Skin of body (tissue), 1 donor: ENCODE measurements at regions not wholly inside any gene's neighbourhood (a gene's known extent, or its start where the extent isn't known, plus 50 kb on each side); places are given as distances from the start of the nearest gene placed in this dataset.
"Not testable (repeated sequence)": the region's sequence is repeated elsewhere in the genome, so short reads cannot be mapped to it uniquely, and the experiment has no call there.

Experiments used
- DNase-seq: peaks from one replicate; lab custom pipeline; 2025; lab: John Stamatoyannopoulos, UW

DNA sequence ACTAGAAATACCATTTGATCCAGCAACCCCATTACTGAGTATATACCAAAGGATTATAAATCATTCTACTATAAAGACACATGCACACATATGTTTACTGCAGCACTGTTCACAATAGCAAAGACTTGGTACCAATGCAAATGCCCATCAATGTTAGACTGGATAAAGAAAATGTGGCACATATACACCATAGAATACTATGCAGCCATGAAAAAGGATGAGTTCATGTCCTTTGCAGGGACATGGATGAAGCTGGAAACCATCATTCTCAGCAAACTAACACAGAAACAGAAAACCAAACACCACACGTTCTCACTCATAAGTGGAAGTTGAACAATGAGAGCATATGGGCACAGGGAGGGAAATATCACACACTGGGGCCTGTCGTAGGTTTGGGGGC, 106.0 kb downstream of the SPATA18 start:
- DNase-seq = not testable (repeated sequence)

DNA sequence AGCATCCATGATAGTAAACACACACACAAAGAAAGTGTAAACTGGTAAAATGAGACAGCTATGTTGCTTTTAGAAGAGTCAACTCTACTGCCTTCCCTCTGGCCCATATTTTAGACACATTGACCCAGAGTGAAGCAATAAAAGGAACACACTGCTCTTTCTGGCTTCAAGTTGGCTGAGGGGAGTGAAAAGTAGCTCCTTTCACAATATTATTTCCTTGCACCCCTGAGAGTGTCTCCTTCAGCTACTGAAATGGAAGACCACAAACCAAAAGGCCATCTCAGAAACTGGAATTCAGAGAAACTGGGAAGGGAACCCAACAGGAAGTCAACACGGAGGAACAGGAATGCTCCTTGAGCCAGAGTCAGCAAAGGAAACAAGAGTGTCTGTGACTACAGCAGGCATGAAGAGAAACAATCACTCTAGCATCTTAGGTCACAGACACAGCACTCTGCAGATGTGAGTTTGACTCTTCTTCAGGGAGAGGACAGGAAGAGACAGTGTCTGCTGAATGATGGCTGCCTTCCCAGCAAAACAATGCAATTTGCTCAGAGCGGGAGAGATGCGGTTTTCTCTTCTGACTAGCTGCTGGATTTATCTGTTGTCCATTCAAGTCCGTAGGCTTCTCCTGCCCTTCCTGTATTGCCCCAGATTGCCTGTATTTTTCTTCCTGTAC, 106.7 kb downstream of the SPATA18 start:
- no peak for DNase-seq

DNA sequence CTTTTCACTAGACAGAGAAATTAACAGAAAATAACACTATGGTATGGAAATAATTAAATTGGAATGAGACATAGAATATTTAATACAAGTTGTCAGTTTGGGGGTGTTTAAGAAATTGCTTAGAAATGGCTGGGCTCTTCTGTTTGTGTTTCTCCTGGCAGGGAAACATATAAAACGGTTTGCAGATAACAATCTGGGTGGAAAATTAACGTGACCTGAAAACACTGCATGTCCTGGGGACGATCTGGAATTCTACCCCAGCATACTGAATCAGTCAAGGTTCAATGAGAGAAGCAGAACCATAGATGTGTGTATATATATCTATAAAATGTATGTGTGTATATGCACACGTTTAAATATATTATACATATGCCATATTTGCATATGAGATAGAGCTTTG, 109.8 kb downstream of the SPATA18 start:
- no peak for DNase-seq

DNA sequence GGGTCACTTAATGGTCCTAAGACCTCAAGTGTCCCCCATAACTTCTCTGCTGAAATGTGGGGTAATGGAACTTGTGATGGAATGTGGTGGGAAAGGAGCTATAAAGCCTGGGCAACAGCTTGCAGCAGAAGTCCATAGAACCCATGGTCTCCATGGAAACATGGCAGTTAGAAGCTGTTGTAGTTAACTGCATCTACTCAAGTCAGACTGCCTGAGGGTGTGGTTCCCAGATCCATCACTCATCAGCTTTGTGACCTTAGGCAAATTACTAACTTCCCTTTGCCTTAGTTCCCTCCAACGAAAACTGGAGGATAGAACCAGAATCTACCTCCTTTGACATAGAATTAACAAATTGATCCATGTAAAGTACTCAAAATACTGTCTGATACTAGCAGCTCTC, 113.0 kb downstream of the SPATA18 start:
- no peak for DNase-seq

DNA sequence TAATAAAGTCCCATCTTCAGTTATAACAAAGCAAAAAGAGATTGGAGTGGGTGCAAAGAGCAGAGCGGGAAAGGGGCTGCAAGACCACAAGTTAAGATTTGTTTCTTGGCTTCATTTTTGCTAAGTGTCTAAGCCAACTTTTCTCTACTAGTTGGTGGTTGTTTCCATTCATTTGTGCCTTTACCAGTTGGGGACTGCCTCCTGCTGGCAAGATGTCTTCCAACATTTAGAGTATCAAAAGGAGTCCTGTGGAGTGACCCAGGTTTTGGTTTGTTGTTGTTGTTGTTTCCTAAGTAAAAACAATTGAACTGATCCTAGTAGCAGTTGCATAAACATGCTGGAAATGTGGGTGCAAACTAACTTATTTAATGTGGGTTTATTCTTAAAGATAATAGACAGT, 121.1 kb downstream of the SPATA18 start:
- DNase-seq = no peak

DNA sequence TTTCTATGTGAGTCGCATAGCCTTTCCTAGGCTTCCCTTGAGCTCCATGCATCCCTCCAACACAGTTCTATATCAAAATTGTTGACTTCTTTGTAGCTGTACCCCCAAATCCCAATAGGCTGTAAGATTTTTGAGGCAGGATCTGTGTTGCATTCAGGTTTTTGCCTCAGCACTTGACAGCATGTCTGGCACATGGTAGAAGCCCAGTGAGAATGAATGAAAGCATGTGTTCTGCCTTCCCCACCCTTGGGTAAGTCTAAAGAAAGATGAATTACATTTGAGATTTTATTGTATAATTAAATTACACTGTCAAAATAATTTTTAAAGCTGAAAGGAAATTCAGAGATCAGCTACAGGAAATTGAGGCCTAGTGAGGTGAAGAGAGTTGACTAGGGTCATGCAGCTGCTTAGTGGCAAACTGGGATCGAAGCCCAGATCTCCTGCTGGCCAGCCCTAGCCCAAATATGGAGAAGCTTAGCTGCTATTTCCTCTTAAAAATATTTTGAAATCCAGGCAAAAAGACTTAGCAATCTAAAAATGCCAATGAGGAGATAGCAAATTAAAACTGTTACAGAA, 122.5 kb downstream of the SPATA18 start:
- peak; percentile 81 for DNase-seq

DNA sequence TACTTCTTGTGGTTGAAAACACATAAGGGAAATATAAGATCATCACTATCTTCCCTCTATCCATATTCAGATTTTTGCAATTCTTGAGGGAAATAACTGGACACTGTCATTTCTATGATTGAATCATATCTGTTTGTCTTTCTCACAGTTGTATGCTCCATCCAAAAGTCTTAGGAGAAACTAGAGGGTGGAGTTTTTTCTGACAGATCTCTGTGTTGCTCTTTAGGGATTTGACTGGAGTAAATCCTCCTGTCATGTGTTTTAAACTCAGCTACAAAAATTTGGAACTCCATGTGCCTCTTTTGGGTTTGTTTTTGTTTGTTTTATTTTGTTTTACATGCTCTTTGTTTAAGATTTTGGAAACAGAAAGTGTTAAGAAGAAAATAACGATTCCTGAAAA, 136.5 kb downstream of the SPATA18 start:
- DNase-seq = peak; percentile 40

DNA sequence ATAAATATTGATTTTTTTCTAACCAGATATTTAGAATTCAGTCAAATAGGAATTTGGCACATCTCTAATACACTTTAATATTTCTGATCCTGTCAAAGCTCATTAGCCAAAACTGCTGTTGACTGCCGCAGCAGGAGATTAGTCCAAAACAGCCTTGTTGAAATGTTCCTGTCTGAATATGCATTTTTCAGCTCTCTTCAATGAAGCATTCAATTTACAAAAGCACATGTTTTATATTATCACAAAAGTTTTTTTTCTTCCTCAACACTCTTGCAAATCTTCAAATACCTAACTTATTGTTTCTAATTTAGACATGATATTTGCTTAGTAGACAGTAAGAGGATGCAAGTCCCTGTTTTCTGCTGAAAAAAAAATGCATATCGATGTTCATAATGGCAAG, 140.9 kb downstream of the SPATA18 start:
- no peak for DNase-seq

DNA sequence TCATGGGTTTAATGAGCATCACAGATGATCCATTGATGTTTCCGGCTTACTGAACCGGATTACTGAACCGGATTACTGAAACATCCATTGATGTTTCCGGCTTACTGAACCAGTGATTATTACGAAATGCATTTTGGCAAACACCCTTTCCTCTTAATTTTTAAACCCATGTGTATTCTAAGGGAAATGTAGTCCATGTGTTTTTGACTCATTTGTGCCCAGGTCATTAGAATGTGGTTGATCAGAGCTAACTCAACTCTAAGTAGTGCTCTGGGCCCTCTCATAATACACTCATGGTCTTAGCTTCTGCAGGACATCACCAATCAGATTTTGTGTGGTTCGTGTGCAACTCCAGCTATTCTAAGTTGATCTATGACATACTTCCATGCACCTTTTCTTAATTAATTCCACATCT, 141.6 kb downstream of the SPATA18 start:
- peak; percentile 32 for DNase-seq

DNA sequence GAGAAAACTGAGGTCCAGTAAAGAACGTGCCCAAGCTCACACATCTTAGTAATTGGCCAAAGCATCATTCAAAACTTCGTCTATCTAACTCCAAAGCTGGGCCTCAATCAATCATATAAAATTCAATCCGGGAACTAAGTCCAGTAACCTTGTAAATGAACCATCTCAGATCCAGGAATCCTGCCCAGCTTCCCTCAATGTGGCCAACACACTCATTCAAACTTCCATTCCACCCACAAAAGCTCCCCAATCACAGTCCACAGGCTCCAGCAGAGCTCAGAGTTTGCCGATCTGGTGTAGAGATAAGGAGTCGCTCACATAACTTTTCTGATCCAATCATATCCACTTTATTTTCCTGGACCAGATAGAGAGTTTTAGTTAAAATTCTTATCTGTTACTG, 144.8 kb downstream of the SPATA18 start:
- peak; percentile 10 for DNase-seq

DNA sequence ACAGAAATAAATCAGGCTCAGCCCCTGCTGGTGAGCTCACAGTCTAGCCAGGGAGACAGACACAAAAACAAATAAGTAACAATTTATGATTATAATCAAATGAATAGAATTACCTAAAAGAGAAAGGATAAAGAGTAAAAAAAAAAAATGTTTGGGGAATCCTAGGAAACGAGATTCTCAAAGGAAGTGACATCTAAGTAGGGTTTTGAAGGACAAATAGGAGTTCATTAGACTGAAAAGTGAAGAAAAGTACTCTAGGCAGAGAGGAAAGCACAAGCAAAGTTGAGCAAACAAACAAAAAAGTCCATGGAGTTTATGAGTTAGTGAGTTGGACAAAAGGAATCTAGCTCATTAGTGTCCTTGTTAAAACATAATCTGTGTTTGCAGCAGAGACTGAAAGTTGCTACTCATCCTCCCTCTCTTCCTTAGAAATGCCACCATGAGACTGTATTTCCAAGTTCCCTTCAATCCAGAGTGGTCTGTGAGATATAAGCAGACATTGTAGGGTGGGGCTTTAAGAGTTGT, 145.6 kb downstream of the SPATA18 start:
- no peak for DNase-seq

DNA sequence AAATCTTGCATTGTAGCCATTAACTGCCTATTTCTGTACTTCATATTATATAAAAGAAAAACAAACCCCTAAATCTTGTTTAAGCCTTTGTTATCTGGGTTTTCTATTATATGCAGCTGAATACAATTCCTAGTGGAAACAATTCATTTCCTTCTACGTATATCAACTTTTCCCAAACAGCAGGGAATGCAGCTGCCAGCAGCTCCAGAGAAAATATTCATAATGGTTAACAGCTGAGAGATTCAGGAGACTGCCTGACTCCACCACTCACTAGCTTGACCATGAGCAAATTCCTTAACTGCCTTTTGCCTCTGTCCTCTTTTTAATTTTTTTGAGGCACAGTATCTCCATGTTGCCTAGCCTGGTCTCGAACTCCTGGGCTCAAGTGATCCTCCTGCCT, 146.2 kb downstream of the SPATA18 start:
- peak; percentile 80 for DNase-seq

DNA sequence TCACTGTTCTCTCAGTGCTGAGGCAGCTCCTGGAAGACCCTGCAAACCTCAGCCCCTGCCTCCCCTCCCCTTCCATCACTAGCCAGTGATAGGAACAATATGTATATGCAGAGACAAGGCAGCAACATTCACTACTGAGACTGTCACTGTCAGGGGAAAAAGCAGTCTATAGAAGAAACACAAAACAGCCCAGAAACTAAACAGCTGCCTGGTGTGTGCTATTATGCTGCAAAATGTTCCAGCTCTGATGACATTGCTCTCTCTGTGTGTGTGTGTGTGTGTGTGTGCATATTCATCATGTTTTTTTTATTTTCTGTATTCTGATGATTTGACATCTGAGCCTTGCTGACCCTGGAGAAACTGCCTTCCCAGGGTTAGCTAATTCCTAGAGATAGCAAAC, 147.2 kb downstream of the SPATA18 start:
- DNase-seq = peak; percentile 94

DNA sequence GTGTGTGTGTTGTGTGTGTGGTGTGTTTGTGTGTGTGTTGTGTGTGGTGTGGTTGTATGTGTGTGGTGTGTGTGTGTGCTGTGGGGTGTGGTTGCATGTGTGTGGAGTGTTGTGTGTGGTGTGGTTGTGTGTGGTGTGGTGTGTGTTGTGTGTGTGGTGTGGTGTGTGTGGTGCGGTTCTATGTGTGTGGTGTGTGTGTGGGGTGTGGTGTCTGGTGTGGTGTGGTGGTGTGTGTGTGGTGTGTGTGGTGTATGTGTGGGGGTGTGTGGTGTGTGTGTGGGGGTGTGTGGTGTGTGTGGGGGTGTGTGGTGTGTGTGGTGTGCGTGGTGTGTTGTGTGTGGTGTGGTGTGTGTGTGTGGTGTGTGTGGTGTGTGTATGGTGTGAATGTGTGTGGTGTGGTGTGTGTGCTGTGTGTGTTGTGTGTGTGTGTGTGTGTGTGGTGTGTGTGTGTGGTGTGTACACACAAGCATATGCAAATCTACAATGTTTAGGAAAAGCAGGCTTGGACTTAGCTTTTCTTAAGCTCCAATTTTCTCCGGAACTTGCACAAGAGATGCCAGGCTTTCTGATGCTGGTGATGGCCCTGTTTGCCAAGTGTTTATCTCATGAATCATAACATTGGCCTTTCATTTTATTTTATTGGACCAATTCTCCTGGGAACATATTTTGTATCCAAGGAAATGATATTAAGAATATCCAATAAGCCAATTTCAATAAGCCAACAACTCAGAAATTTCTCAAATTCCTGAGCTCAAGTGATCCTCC, 148.7 kb downstream of the SPATA18 start:
- DNase-seq = peak; percentile 24

DNA sequence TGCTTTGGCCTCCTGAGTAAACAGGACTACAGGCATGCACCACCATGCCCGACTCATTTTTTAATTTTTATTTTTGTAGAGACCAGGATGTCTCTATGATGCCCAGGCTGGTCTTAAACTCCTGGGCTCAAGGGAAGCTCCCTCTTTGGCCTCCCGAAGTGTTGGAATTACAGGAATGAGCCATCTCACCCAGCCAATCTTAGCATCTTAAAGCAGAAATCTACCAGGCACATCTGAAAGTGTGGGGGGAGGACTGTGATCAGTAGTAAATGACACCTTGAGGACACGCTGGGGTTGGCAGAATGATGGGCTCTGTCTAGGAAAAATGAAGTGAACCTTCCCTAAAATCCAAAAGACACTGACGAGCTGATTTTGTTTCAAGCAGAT, 149.2 kb downstream of the SPATA18 start:
- no peak for DNase-seq

DNA sequence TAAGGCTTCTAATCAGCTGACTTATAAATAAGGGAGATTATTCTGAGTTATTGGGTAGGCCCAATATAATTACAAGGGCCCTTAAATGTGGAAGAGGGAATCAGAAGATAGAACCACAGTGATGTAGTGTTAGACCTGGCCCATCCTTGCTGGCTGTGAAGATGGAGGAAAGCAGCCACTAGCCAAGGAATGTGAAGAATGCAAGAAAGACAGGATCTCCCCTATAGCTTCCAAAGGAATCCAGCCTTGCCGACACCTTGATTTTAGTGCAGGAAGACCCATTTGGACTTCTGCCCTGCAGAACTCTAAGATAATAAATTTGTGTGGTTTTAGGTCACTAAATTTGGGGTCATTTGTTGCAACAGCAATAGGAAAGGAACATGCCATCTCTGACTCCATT, 150.6 kb downstream of the SPATA18 start:
- no peak for DNase-seq

DNA sequence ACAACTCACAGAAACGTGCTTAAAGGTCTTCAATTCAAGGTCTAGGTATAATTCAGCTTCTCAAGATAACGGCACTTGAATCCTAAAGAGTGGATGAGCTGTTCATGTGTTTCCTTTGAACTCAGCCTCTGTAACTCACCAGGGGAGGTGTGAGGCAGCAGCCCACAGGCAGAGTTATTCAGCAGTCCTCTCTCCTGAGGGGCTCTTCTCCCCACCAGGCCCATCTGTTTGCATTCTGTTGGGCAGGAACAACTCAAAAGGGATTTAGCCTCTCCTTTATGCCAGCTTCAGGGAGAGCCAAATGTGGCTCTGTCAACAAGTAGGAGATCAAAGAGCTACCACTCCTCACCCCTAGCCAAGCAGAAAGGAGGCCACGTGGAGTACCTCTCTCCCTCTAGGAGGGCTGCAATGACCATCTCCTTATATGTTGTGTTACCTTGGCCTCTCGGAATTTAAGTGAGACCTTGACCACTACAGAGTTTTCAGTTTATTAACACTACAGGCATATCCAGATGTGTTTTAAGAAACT, 151.2 kb downstream of the SPATA18 start:
- DNase-seq = no peak

DNA sequence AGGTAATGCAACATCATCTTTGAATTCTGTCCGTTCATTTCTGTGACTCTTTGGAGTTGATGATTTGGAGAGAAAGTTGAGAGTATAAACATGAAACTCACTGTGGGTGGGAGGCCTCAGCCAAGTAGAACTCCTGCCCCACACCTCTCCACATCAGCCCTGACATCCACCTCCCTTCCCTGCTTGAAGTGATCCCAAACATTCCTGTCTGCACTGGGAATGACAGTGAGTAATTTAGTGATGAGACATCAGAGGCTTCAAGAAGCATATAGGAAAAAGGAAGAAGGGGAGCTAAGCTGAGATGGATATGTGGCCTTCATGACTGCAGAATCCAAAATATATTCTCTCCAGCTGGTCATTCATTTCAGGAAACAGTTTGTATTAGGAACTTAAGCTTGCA, 151.8 kb downstream of the SPATA18 start:
- DNase-seq = no peak

DNA sequence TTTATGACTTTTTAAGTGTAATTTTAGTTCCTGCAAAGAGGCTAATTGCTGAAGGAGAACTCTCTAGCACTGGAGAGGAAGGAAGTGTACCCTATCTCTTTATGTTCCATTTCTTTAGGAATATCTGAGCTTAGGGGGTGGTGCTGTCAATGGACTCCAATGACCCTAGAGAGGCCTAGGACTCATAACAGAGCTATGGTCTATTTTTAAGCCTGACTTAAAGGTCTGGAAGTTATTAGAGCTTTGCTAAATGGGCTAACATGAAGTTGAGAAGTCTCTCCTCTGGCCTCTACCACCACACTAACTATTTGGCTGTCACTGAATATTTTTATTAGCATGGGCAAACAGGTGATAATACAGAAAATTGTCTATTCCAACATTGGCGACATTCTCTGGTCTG, 152.2 kb downstream of the SPATA18 start:
- no peak for DNase-seq

DNA sequence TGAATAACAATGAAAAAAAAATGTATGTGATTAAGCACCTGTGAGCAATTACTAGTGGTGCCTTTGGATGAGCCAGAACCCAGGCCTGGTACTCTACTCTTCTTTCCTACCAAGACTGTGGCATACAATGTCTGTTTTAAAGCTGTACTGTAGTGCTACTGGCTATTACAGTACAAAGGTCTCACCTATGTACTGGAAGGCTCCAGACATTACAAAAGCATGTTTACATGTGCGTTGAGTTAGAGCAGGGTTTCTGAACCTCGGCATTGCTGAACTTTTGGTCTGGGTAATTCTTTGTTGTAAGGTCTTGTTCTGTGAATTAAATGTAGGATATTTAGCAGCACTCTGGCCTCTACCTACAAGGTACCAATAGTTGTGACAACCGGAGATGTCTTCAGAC, 153.8 kb downstream of the SPATA18 start:
- DNase-seq = no peak

DNA sequence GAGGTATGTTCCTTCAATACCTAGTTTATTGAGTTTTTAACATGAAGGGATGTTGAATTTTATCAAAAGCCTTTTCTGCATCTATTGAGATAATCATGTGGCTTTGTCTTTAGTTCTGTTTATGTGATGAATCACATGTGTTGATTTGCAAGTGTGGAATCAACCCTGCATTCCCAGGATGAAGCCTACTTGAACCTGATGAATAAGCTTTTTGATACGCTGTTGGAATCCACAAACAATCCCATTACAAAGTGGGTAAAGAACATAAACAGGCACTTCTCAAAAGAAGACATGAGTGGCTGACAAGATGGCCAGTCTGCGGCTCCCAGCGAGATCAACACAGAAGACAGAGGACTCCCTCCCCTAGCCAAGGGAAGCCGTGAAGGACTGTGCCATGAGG, 156.0 kb downstream of the SPATA18 start:
- DNase-seq = not testable (repeated sequence)

DNA sequence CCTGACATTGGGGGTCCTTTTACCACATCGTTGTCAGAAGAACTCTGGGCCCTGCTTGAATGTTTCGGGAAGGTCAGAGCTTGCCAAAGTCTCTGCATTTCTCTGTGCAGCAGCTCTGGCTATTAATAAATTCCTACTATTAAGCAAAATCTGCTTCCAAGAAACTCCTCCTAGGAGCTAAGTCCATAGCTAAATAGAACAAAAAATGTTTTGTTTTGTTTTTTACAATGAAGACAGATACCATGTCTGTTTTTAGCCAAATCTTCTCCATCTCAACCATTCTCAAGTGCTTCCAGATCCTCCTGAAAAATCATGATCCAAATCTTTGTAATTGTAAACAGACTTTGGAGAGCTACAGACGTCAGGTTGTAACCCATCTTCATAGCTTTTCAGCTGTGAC, 161.6 kb downstream of the SPATA18 start:
- peak; percentile 83 for DNase-seq
